Trophoblast cell (in vitro differentiated cells and primary cell): ENCODE measurements at regions not wholly inside any gene's neighbourhood (a gene's known extent, or its start where the extent isn't known, plus 50 kb on each side); places are given as distances from the start of the nearest gene placed in this dataset.
"Not testable (repeated sequence)": the region's sequence is repeated elsewhere in the genome, so short reads cannot be mapped to it uniquely, and the experiment has no call there.

Experiments
- DNase-seq, 2 donors: peaks; one replicate each; pipeline ENCODE4 v3.0.0-alpha.2; 2016
- H2AFZ ChIP-seq: 2 replicates; pipeline ENCODE4 v1.6.1; 2013; ENCODE audit warnings: low read length, moderate library complexity, mild to moderate bottlenecking; ENCODE audit not compliant: insufficient read depth, poor library complexity
- H2AK5ac ChIP-seq: 2 replicates; pipeline ENCODE4 v1.6.1; 2013; ENCODE audit warnings: mild to moderate bottlenecking, low read length
- H2BK120ac ChIP-seq: 2 replicates; pipeline ENCODE4 v1.6.1; 2013; ENCODE audit warnings: low read length, mild to moderate bottlenecking, moderate library complexity; ENCODE audit not compliant: insufficient read depth, poor library complexity
- H2BK12ac ChIP-seq: 2 replicates; pipeline ENCODE4 v1.6.1; 2013; ENCODE audit warnings: mild to moderate bottlenecking, low read length, moderate library complexity
- H2BK5ac ChIP-seq: 2 replicates; pipeline ENCODE4 v1.6.1; 2013; ENCODE audit warnings: low read length, low read depth, moderate library complexity, mild to moderate bottlenecking; ENCODE audit not compliant: poor library complexity
- H3K14ac ChIP-seq: 2 replicates; pipeline ENCODE4 v1.6.1; 2013; ENCODE audit warnings: mild to moderate bottlenecking, low read length
- H3K18ac ChIP-seq: 2 replicates; pipeline ENCODE4 v1.6.1; 2013; ENCODE audit warnings: mild to moderate bottlenecking, low read length
- H3K23ac ChIP-seq: 2 replicates; pipeline ENCODE4 v1.6.1; 2013; ENCODE audit warnings: low read length
- H3K27ac ChIP-seq: 2 replicates; pipeline ENCODE4 v1.5.1; 2013; ENCODE audit warnings: low read depth, mild to moderate bottlenecking, inconsistent platforms, low read length, moderate library complexity
- H3K27me3 ChIP-seq: 2 replicates; pipeline ENCODE4 v1.6.1; 2013; ENCODE audit warnings: inconsistent platforms, mild to moderate bottlenecking, low read length, moderate library complexity; ENCODE audit not compliant: insufficient read depth
- H3K36me3 ChIP-seq, 2 experiments: 1 replicate in 1 of 2; 2 replicates in 1 of 2; pipeline ENCODE4 v1.6.1; 2013; ENCODE audit warnings: low read length in 2 of 2, mild to moderate bottlenecking in 2 of 2, moderate library complexity in 1 of 2; ENCODE audit not compliant: insufficient read depth in 2 of 2, control insufficient read depth in 1 of 2
- H3K4ac ChIP-seq: 2 replicates; pipeline ENCODE4 v1.6.1; 2013; ENCODE audit warnings: low read depth, mild to moderate bottlenecking, low read length, moderate library complexity
- H3K4me1 ChIP-seq, 2 experiments: 1 replicate in 1 of 2; 2 replicates in 1 of 2; pipeline ENCODE4 v1.6.1; 2013; ENCODE audit warnings: low read length in 2 of 2, mild to moderate bottlenecking in 2 of 2, moderate library complexity in 1 of 2; ENCODE audit not compliant: insufficient read depth in 2 of 2, control insufficient read depth in 1 of 2
- H3K4me2 ChIP-seq: 2 replicates; pipeline ENCODE4 v1.6.1; 2013; ENCODE audit warnings: inconsistent platforms, mild to moderate bottlenecking, low read length, moderate library complexity
- H3K4me3 ChIP-seq: 2 replicates; pipeline ENCODE4 v1.5.1; 2013; ENCODE audit warnings: mild to moderate bottlenecking, low read depth, low read length, inconsistent platforms
- H3K79me1 ChIP-seq: one replicate; pipeline ENCODE4 v1.6.1; 2013; ENCODE audit warnings: low read length
- H3K79me2 ChIP-seq: 2 replicates; pipeline ENCODE4 v1.6.1; 2013; ENCODE audit warnings: low read length, mild to moderate bottlenecking; ENCODE audit not compliant: control insufficient read depth, insufficient read depth, poor library complexity
- H3K9ac ChIP-seq: 2 replicates; pipeline ENCODE4 v1.6.1; 2013; ENCODE audit warnings: mild to moderate bottlenecking, low read length
- H3K9me3 ChIP-seq: 2 replicates; pipeline ENCODE4 v1.6.1; 2013; ENCODE audit warnings: low read depth, mild to moderate bottlenecking, control low read depth, inconsistent platforms, low read length; ENCODE audit not compliant: insufficient read depth
- H4K12ac ChIP-seq: 2 replicates; pipeline ENCODE4 v1.6.1; 2013; ENCODE audit warnings: low read depth, mild to moderate bottlenecking, low read length, moderate library complexity
- H4K8ac ChIP-seq: 2 replicates; pipeline ENCODE4 v1.6.1; 2013; ENCODE audit warnings: low read depth, mild to moderate bottlenecking, low read length, moderate library complexity
- H4K91ac ChIP-seq: one replicate; pipeline ENCODE4 v1.6.1; 2013; ENCODE audit warnings: low read depth, mild to moderate bottlenecking, low read length, moderate library complexity
- WGBS: extraction: QIAGEN DNeasy Blood & Tissue Kit; methylation state at CpG from one replicate; pipeline ENCODE4 v1.1.7; 2013; ENCODE audit warnings: missing lambda C conversion rate; ENCODE audit not compliant: insufficient read length, insufficient coverage; ENCODE audit errors: extremely low coverage; 5-methylcytosine and 5-hydroxymethylcytosine counted together

GRCh38 chr21:6363591-6363990 lies 4157.8 kb upstream of the TPTE start:
- H3K14ac ChIP-seq, H3K4me2 ChIP-seq, H4K91ac ChIP-seq, H2AK5ac ChIP-seq, H3K9ac ChIP-seq, H3K4me1 ChIP-seq, H3K27me3 ChIP-seq, H2BK12ac ChIP-seq, H3K4me3 ChIP-seq, H3K27ac ChIP-seq, H3K79me1 ChIP-seq, H3K4ac ChIP-seq, H3K9me3 ChIP-seq, H2BK120ac ChIP-seq, DNase-seq, H4K8ac ChIP-seq, H2BK5ac ChIP-seq, H3K18ac ChIP-seq, H3K23ac ChIP-seq, H2AFZ ChIP-seq, H4K12ac ChIP-seq, H3K79me2 ChIP-seq, H3K36me3 ChIP-seq: not testable (repeated sequence)
- no CpG with 5 or more reads among the region's 1 CpG for WGBS

DNA sequence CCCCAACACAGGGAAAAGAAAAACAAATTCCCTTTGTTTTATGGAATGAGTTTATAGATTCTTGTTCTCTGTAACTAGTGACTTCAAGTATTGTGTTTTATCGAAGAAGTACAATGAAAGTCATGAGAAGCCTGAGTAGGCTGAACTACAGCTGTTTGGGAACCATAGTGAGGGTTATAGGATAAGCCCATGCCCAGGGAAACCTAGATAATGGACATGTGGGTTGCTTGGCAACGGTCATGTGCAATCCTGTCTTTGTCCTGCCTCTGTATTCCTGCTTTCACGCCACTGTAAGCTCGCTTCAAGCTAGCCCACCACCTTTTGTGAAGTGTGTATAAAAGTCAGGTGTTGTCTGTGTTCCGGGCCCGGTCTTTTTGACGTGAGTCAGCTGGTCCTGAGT lies 4152.6 kb upstream of the TPTE start:
- H4K12ac ChIP-seq, H3K27me3 ChIP-seq, H3K9ac ChIP-seq, H3K4me3 ChIP-seq, H2AFZ ChIP-seq, H2BK5ac ChIP-seq, H3K36me3 ChIP-seq, H2AK5ac ChIP-seq, H3K18ac ChIP-seq, H2BK120ac ChIP-seq, H2BK12ac ChIP-seq, H3K4me1 ChIP-seq, H4K8ac ChIP-seq, H3K79me1 ChIP-seq, H3K4ac ChIP-seq, H3K9me3 ChIP-seq, H3K14ac ChIP-seq, H3K79me2 ChIP-seq, H4K91ac ChIP-seq, H3K23ac ChIP-seq: not testable (repeated sequence)
- peak overlapping the region; percentile 23 for H3K27ac ChIP-seq
- peak overlapping the region; percentile 68 for H3K4me2 ChIP-seq
- no CpG with 5 or more reads among the region's 7 CpGs for WGBS
- peak in 1 of 2 donors; percentile 4 for DNase-seq

DNA sequence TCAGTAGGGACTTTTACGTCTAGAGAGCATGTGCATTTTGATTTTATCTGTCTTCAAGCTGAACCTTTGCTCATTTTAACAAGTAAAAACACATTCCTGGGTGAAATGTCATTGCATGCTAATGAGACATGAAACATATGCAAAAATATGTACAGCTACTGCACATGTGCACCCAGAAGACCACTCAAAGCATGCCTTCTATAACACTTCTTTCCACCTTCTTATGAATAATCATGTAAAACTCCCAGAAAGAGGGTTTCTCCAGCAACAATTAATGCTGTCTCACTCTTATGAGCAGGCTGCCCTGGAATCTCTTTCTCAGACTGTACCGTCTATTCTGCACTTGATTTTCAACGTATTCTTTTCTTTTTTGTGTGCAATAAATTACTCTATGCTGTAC lies 4148.1 kb upstream of the TPTE start:
- not testable (repeated sequence) for H3K36me3 ChIP-seq, H2BK120ac ChIP-seq, H2BK12ac ChIP-seq, H3K14ac ChIP-seq, H2AK5ac ChIP-seq, H3K27me3 ChIP-seq, H2BK5ac ChIP-seq, H3K4me2 ChIP-seq, H3K27ac ChIP-seq, H4K12ac ChIP-seq, H2AFZ ChIP-seq, H3K23ac ChIP-seq, H4K8ac ChIP-seq, H3K9me3 ChIP-seq, H3K18ac ChIP-seq, H3K4me1 ChIP-seq, H4K91ac ChIP-seq, H3K9ac ChIP-seq, H3K4me3 ChIP-seq, H3K79me1 ChIP-seq, H3K79me2 ChIP-seq, H3K4ac ChIP-seq
- no CpG with 5 or more reads among the region's 3 CpGs for WGBS
- DNase-seq, result peak in 1 of 2 donors; percentile 17

GRCh38 chr21:6374232-6374631 lies 4147.2 kb upstream of the TPTE start:
- H2BK5ac ChIP-seq, result not testable (repeated sequence)

More at GRCh38 chr21:6374232-6374631, 4147.2 kb upstream of the TPTE start:
- not testable (repeated sequence) for H3K36me3 ChIP-seq, H3K4me1 ChIP-seq, H2BK120ac ChIP-seq, H3K14ac ChIP-seq, H3K9ac ChIP-seq, H3K4me2 ChIP-seq, H3K27ac ChIP-seq, H4K91ac ChIP-seq, H3K79me1 ChIP-seq, H2AFZ ChIP-seq, H2AK5ac ChIP-seq, H4K8ac ChIP-seq, H3K27me3 ChIP-seq, H3K4me3 ChIP-seq, H3K9me3 ChIP-seq, H3K79me2 ChIP-seq, H3K18ac ChIP-seq, H2BK12ac ChIP-seq, H3K4ac ChIP-seq, H3K23ac ChIP-seq, H4K12ac ChIP-seq
- peak in 1 of 2 donors; percentile 0 for DNase-seq
- WGBS, result no CpG with 5 or more reads among the region's 12 CpGs
